SK-N-SH (cell line): ENCODE measurements at regions not wholly inside any gene's neighbourhood (a gene's known extent, or its start where the extent isn't known, plus 50 kb on each side); places are given as distances from the start of the nearest gene placed in this dataset.

ENCODE experiments used
- CTCF ChIA-PET: fragments of 300-600, 350-600 bp; formaldehyde crosslinking; extraction: SDS; loops from one replicate; lab custom pipeline; 2021; lab: Yijun Ruan, JAX
- POLR2A ChIA-PET: fragments of 350-600 bp; sonication (Branson Sonifier 250); formaldehyde crosslinking; extraction: SDS; loops from one replicate; lab custom pipeline; 2020; ENCODE audit warnings: antibody characterized with exemption, inconsistent platforms; lab: Yijun Ruan, JAX
- DNase-seq: peaks from one replicate; pipeline ENCODE4 v3.0.0; 2012
- H2AFZ ChIP-seq: fragments of 200-600 bp; sonication (generic); 2 replicates; pipeline ENCODE4 v1.8.1; 2016; ENCODE audit warnings: antibody characterized with exemption, mild to moderate bottlenecking, low read depth
- H3F3A ChIP-seq: fragments of 200-600 bp; sonication (generic); replicated peaks from 2 replicates; pipeline ENCODE3; 2016; ENCODE audit warnings: antibody characterized with exemption, mild to moderate bottlenecking; ENCODE audit not compliant: insufficient read depth
- H3K27ac ChIP-seq, 2 experiments: fragments of 200-500 bp in 1 of 2; fragments of 200-600 bp in 1 of 2; sonication (Bioruptor generic) in 1 of 2; sonication (generic), shearing (Covaris generic) in 1 of 2; 2 replicates each; pipeline versions ENCODE4 v1.5.1 to v1.6.1; 2014 to 2016; ENCODE audit warnings: low read depth in 2 of 2, inconsistent platforms in 1 of 2, low read length in 1 of 2, mild to moderate bottlenecking in 1 of 2, mixed read lengths in 1 of 2
- H3K27me3 ChIP-seq: fragments of 200-600 bp; sonication (generic), shearing (Covaris generic); 2 replicates; pipeline ENCODE4 v1.6.1; 2016; ENCODE audit warnings: mixed run types; ENCODE audit not compliant: insufficient read depth
- H3K36me3 ChIP-seq, 2 experiments: fragments of 200-500 bp in 1 of 2; fragments of 200-600 bp in 1 of 2; sonication (Bioruptor generic) in 1 of 2; sonication (generic) in 1 of 2; replicated peaks in 1 of 2; 2 replicates each; pipeline versions ENCODE3 to v1.5.1; 2014 to 2016; ENCODE audit warnings: low read length in 1 of 2, mild to moderate bottlenecking in 1 of 2; ENCODE audit not compliant: insufficient read depth in 2 of 2, control insufficient read depth in 1 of 2
- H3K4me1 ChIP-seq, 2 experiments: fragments of 200-500 bp in 1 of 2; fragments of 200-600 bp in 1 of 2; sonication (Bioruptor generic) in 1 of 2; sonication (generic), shearing (Covaris generic) in 1 of 2; 2 replicates each; pipeline versions ENCODE4 v1.5.1 to v1.6.1; 2014 to 2016; ENCODE audit warnings: low read depth in 1 of 2, low read length in 1 of 2, mixed run types in 1 of 2; ENCODE audit not compliant: insufficient read depth in 2 of 2, control insufficient read depth in 1 of 2
- H3K4me2 ChIP-seq: fragments of 200-600 bp; sonication (generic), shearing (Covaris generic); 2 replicates; pipeline ENCODE4 v1.6.1; 2017; ENCODE audit warnings: mixed run types
- H3K4me3 ChIP-seq, 2 experiments: fragments of 200-500 bp in 1 of 2; fragments of 200-600 bp in 1 of 2; sonication (Bioruptor generic) in 1 of 2; sonication (generic), shearing (Covaris generic) in 1 of 2; 2 replicates each; pipeline versions ENCODE4 v1.5.1 to v1.8.1; 2014 to 2016; ENCODE audit warnings: low read depth in 2 of 2, inconsistent platforms in 1 of 2, low read length in 1 of 2, mild to moderate bottlenecking in 1 of 2, mixed read lengths in 1 of 2, moderate library complexity in 1 of 2
- H3K79me2 ChIP-seq: fragments of 200-600 bp; sonication (generic); 2 replicates; pipeline ENCODE4 v1.8.1; 2017; ENCODE audit warnings: mild to moderate bottlenecking; ENCODE audit not compliant: insufficient read depth
- H3K9ac ChIP-seq: fragments of 200-600 bp; sonication (generic); 2 replicates; pipeline ENCODE4 v1.6.1; 2017; ENCODE audit warnings: mixed run types
- H3K9me2 ChIP-seq: fragments of 200-600 bp; sonication (generic); 2 replicates; pipeline ENCODE4 v1.6.1; 2017; ENCODE audit warnings: mixed run types
- H3K9me3 ChIP-seq: fragments of 200-600 bp; sonication (generic); 2 replicates; pipeline ENCODE4 v1.6.1; 2017; ENCODE audit warnings: mixed run types, mild to moderate bottlenecking, moderate library complexity
- H4K20me1 ChIP-seq: fragments of 200-600 bp; sonication (generic); 2 replicates; pipeline ENCODE4 v1.6.1; 2017; ENCODE audit warnings: mild to moderate bottlenecking, mixed run types; ENCODE audit not compliant: insufficient read depth
- FOSL2 ChIP-seq: IDR thresholded peaks from 2 replicates; pipeline ENCODE4 v1.4.0; 2012; ENCODE audit warnings: low read depth, mild to moderate bottlenecking, moderate library complexity, borderline replicate concordance
- FOXJ3 ChIP-seq: sonication (generic); formaldehyde crosslinking; IDR thresholded peaks from 2 replicates; pipeline ENCODE4 v1.5.1; 2020; ENCODE audit warnings: mild to moderate bottlenecking, missing genetic modification reagents
- GABPA ChIP-seq: IDR thresholded peaks from 2 replicates; pipeline ENCODE4 v1.4.0; 2012; ENCODE audit warnings: low read depth, mild to moderate bottlenecking
- JUND ChIP-seq: IDR thresholded peaks from 2 replicates; pipeline ENCODE4 v1.4.0; 2012
- NFIC ChIP-seq: IDR thresholded peaks from 2 replicates; pipeline ENCODE4 v1.4.0; 2012; ENCODE audit warnings: borderline replicate concordance
- NRF1 ChIP-seq: IDR thresholded peaks from 2 replicates; pipeline ENCODE4 v1.6.1; 2012; ENCODE audit warnings: low read depth, mild to moderate bottlenecking, low read length
- RAD21 ChIP-seq: IDR thresholded peaks from 2 replicates; pipeline ENCODE4 v1.6.1; 2012; ENCODE audit warnings: mild to moderate bottlenecking, low read length
- SMC3 ChIP-seq: IDR thresholded peaks from 2 replicates; pipeline ENCODE4 v1.6.1; 2012; ENCODE audit warnings: low read depth, low read length, improper control_type of control experiment
- TAF1 ChIP-seq: IDR thresholded peaks from 2 replicates; pipeline ENCODE4 v1.6.1; 2012; ENCODE audit warnings: low read depth, mild to moderate bottlenecking, low read length, moderate library complexity, borderline replicate concordance
- TEAD4 ChIP-seq: IDR thresholded peaks from 2 replicates; pipeline ENCODE4 v1.4.0; 2012; ENCODE audit warnings: mild to moderate bottlenecking, borderline replicate concordance; ENCODE audit not compliant: insufficient read depth
- ZBTB33 ChIP-seq: IDR thresholded peaks from 2 replicates; pipeline ENCODE4 v1.4.0; 2012; ENCODE audit warnings: low read depth, borderline replicate concordance
- WGBS: methylation state at CpG from one replicate; pipeline ENCODE4 v1.1.6; 2017; ENCODE audit warnings: low lambda C conversion rate; 5-methylcytosine and 5-hydroxymethylcytosine counted together
- TF ChIP-seq, protein P1 (sequence below): fragments of 150-350 bp; IDR thresholded peaks from 2 replicates; pipeline ENCODE4 v1.6.1; 2016; ENCODE audit warnings: mild to moderate bottlenecking, low read depth, low read length

DNA sequence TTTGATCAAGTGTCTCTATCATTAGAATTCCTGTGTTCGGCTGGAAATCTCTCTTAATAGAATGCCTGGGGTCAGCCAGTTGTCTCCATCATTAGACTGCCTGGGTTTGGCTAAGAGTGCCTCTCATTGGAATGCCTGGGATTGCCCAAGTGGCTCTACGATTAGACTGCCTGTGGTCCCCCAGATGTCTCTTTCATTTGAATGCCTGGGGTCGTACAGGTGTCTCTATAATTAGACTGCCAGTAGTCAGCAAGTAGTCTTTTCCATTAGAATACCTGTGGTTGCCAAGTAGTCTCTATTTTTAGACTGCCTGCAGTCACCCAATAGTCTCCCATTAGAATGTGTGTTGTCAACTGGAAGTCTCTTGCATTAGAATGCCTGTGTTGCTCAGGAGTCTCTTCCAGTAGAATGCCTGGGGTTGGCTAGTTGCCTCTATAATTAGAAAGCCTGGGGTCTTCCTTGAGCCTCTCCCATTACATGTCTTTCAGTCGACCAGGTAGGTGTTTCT is 1523.2 kb downstream of the UQCRFS1 start:
- Histone ChIP-seq H4K20me1 (no peaks in the 10 kb centered on the region), H3K27ac (no peak overlapping the region), H3F3A (no peaks in the 10 kb centered on the region), H3K4me1 (no peaks in the 10 kb centered on the region), H3K27me3 (no peaks in the 10 kb centered on the region), H3K36me3 (no peaks in the 10 kb centered on the region), H3K9me2 (no peaks in the 10 kb centered on the region), H2AFZ (no peak overlapping the region), H3K79me2 (no peaks in the 10 kb centered on the region), H3K9me3 (no peaks in the 10 kb centered on the region), H3K9ac (no peak overlapping the region), H3K4me2 (no peak overlapping the region), H3K4me3 (no peak overlapping the region)
- 5% methylated on average over 4 of the region's 4 CpGs for WGBS
- ChIA-PET POLR2A (no interaction called here), CTCF (no interaction called here)
- no peak for TF ChIP-seq FOSL2
- TF ChIP-seq, protein P1, sequence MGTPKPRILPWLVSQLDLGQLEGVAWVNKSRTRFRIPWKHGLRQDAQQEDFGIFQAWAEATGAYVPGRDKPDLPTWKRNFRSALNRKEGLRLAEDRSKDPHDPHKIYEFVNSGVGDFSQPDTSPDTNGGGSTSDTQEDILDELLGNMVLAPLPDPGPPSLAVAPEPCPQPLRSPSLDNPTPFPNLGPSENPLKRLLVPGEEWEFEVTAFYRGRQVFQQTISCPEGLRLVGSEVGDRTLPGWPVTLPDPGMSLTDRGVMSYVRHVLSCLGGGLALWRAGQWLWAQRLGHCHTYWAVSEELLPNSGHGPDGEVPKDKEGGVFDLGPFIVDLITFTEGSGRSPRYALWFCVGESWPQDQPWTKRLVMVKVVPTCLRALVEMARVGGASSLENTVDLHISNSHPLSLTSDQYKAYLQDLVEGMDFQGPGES: no peak
- no peak for DNase-seq

DNA sequence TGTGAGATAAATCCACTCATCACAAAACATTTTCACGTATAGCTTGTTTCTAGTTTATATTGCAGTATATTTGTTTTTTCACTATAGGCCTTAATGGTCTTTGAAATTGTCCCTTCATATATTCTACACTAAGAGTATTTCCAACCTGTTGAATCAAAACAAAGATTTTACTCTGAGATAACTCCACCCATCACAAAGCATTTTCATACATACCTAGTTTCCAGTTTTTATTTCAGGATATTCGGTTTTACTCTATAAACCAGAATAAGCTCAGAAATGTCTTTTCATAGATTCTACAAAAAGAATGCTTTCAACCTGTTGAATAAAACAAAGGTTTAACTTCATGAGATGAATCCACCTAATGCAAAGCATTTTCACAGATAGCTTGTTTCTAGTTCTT is 1528.7 kb downstream of the UQCRFS1 start:
- Histone ChIP-seq H3K9ac (no peak overlapping the region), H3K27ac (no peak overlapping the region), H3K4me3 (no peak overlapping the region), H3K4me1 (no peaks in the 10 kb centered on the region), H3K9me3 (no peaks in the 10 kb centered on the region), H3K4me2 (no peak overlapping the region), H2AFZ (no peak overlapping the region), H3K36me3 (no peaks in the 10 kb centered on the region), H4K20me1 (no peaks in the 10 kb centered on the region), H3K79me2 (no peaks in the 10 kb centered on the region), H3F3A (no peaks in the 10 kb centered on the region), H3K27me3 (no peaks in the 10 kb centered on the region), H3K9me2 (no peaks in the 10 kb centered on the region)
- DNase-seq: no peak
- CTCF ChIA-PET: no interaction called here
- TF ChIP-seq GABPA: no peak
- no peak for TF ChIP-seq TEAD4
- no peak for TF ChIP-seq ZBTB33
- no peak for TF ChIP-seq FOXJ3 (CRISPR knock-in tag)
- TF ChIP-seq, protein P1: no peak
- no peak for TF ChIP-seq TAF1
- TF ChIP-seq JUND: no peak
- no peak for TF ChIP-seq RAD21
- TF ChIP-seq NFIC: no peak
- TF ChIP-seq SMC3: no peak
- no peak for TF ChIP-seq NRF1
- 9% methylated on average over 2 of the region's 2 CpGs for WGBS
- POLR2A ChIA-PET: no interaction called here
